ENCODE measurements at regions not wholly inside any gene's neighbourhood (a gene's known extent, or its start where the extent isn't known, plus 50 kb on each side); places are given as distances from the start of the nearest gene placed in this dataset.
"Not testable (repeated sequence)": the region's sequence is repeated elsewhere in the genome, so short reads cannot be mapped to it uniquely, and the experiment has no call there.

GRCh38 chr6:102981490-102982015, 1588.0 kb downstream of the GRIK2 start:
- TF ChIP-seq GATA1 (IDR thresholded peaks at IDR 0.05; ENCODE audit: low read depth, low read length) (no peak), POLR2A (IDR thresholded peaks at IDR 0.05; ENCODE audit: low read length) (no peak)
- DNase-seq: no peak

GRCh38 chr6:102980951-102981350, 1587.4 kb downstream of the GRIK2 start:
- DNase-seq: no peak
- no peak for TF ChIP-seq POLR2A (IDR thresholded peaks at IDR 0.05; ENCODE audit: low read length)
- TF ChIP-seq GATA1 (IDR thresholded peaks at IDR 0.05; ENCODE audit: low read depth, low read length): no peak

- TF ChIP-seq GATA1 (IDR thresholded peaks at IDR 0.05; ENCODE audit: low read depth, low read length) (no peak), POLR2A (IDR thresholded peaks at IDR 0.05; ENCODE audit: low read length) (no peak)
- DNase-seq: no peak
Observed at GRCh38 chr6:102961902-102962301, 1568.4 kb downstream of the GRIK2 start.

- TF ChIP-seq POLR2A (IDR thresholded peaks at IDR 0.05; ENCODE audit: low read length) (no peak), GATA1 (IDR thresholded peaks at IDR 0.05; ENCODE audit: low read depth, low read length) (no peak)
- DNase-seq: no peak
Observed at GRCh38 chr6:102950967-102951366, 1557.5 kb downstream of the GRIK2 start.

DNA sequence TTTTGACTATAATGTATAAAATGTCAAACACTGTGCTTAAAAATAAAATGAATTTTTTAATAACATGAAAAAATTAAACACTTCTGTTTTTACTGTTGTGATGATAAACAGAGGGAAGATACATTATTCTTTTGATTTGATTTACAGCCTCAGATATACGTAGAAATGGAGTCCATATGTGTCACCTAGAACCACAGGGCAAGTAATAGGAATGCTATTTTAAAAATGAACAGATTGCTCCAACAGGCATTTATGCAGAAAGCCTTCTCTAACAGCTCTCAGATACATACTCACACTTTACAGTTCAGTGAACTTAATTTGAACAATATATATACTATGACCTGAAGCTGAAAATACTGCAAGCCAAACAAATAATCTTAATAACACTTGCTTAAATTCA, 1551.0 kb downstream of the GRIK2 start:
- TF ChIP-seq POLR2A (IDR thresholded peaks at IDR 0.05; ENCODE audit: low read length): no peak
- TF ChIP-seq GATA1 (IDR thresholded peaks at IDR 0.05; ENCODE audit: low read depth, low read length): no peak
- DNase-seq: no peak

DNA sequence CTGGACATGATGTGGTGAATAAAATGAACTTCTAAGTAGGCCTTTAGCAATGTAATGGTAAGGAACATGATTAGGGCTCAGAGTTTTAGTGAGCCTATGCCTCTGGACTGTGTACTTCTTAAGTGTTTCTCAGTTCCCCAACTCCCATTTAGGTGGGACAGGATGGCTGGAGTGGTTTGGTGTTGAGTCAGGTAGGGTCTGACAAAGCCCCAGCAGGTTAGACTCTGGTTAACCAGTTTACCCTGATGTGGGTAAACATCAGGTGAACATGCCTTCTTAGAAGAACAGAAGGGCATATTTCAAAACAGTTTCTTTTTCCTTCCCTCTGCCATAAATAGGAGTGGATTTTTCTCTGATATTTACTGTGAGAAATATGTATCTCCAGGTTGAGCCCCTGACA, 1548.7 kb downstream of the GRIK2 start:
- no peak for DNase-seq

GRCh38 chr6:102936959-102937358, 1543.5 kb downstream of the GRIK2 start:
- TF ChIP-seq GATA1 (IDR thresholded peaks at IDR 0.05; ENCODE audit: low read depth, low read length): no peak
- TF ChIP-seq POLR2A (IDR thresholded peaks at IDR 0.05; ENCODE audit: low read length): no peak
- DNase-seq: no peak

More for the DNA sequence above, 1548.7 kb downstream of the GRIK2 start:
- TF ChIP-seq POLR2A (IDR thresholded peaks at IDR 0.05; ENCODE audit: low read length) (no peak), GATA1 (IDR thresholded peaks at IDR 0.05; ENCODE audit: low read depth, low read length) (no peak)

DNA sequence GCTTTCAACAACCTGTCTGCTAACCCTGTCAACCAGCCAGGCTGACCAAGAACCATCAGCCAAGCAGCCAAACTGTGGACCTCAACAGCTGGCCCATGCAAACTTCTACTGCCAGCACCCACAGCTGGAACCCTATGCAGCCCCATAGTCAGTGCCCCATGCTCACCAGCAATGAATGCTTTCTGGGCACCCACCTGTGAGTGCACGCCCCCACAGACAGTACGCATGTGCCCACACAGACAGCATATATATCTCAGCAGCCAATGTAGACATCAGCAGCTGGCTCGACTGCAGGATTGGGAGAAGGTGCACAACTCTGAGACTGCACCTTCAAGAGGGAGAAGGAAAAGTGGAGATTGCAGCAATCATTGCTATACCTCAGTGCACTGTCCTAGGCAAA, 1534.6 kb downstream of the GRIK2 start:
- TF ChIP-seq GATA1 (IDR thresholded peaks at IDR 0.05; ENCODE audit: low read depth, low read length) (no peak), POLR2A (IDR thresholded peaks at IDR 0.05; ENCODE audit: low read length) (no peak)
- DNase-seq: no peak

GRCh38 chr6:102918161-102918560, 1524.7 kb downstream of the GRIK2 start:
- no peak for DNase-seq
- TF ChIP-seq GATA1 (IDR thresholded peaks at IDR 0.05; ENCODE audit: low read depth, low read length): no peak
- TF ChIP-seq POLR2A (IDR thresholded peaks at IDR 0.05; ENCODE audit: low read length): no peak

GRCh38 chr6:102911571-102911970, 1518.1 kb downstream of the GRIK2 start:
- no peak for DNase-seq
- TF ChIP-seq POLR2A (IDR thresholded peaks at IDR 0.05; ENCODE audit: low read length): no peak
- no peak for TF ChIP-seq GATA1 (IDR thresholded peaks at IDR 0.05; ENCODE audit: low read depth, low read length)

GRCh38 chr6:102910701-102911139, 1517.2 kb downstream of the GRIK2 start:
- DNase-seq: not testable (repeated sequence)

GRCh38 chr6:102907181-102907580, 1513.7 kb downstream of the GRIK2 start:
- no peak for TF ChIP-seq POLR2A (IDR thresholded peaks at IDR 0.05; ENCODE audit: low read length)
- DNase-seq: no peak

- TF ChIP-seq GATA1 (IDR thresholded peaks at IDR 0.05; ENCODE audit: low read depth, low read length) (no peak), POLR2A (IDR thresholded peaks at IDR 0.05; ENCODE audit: low read length) (no peak)
Observed at GRCh38 chr6:102902471-102902870, 1509.0 kb downstream of the GRIK2 start.

GRCh38 chr6:102895683-102896082, 1502.2 kb downstream of the GRIK2 start:
- DNase-seq: no peak
- no peak for TF ChIP-seq POLR2A (IDR thresholded peaks at IDR 0.05; ENCODE audit: low read length)
- no peak for TF ChIP-seq GATA1 (IDR thresholded peaks at IDR 0.05; ENCODE audit: low read depth, low read length)

More at GRCh38 chr6:102902471-102902870, 1509.0 kb downstream of the GRIK2 start:
- no peak for DNase-seq

DNA sequence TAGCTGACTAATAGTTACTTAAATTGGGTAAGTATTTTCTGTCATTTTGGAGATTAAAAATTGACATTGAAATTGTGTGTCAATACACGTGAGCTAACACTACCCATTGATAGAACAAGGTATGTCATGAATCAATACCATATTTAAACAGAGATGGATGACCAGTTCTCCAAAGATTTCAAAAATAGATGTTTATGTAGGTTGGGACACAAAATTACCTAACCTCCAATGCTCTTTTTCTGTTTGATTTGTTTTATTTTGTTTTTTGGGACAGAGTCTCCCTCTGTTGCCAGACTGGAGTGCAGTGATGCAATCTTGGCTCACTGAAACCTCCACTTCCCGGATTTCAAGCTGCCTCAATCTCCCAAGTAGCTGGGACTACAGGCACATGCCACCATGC, 1491.7 kb downstream of the GRIK2 start:
- TF ChIP-seq GATA1 (IDR thresholded peaks at IDR 0.05; ENCODE audit: low read depth, low read length) (no peak), POLR2A (IDR thresholded peaks at IDR 0.05; ENCODE audit: low read length) (no peak)
- no peak for DNase-seq
